ENCODE measurements at regions not wholly inside any gene's neighbourhood (a gene's known extent, or its start where the extent isn't known, plus 50 kb on each side); places are given as distances from the start of the nearest gene placed in this dataset.
A peak's percentile ranks its signal among the peaks of the same experiment; 100 is the strongest.

GRCh38 chr16:64416216-64417005 lies 705.5 kb downstream of the CDH11 start:
- TF ChIP-seq CTCF (optimal IDR thresholded peaks at IDR 0.05 in 1 of 3, IDR thresholded peaks at IDR 0.05 in 1 of 3, conservative IDR thresholded peaks at IDR 0.05 in 1 of 3; ENCODE audit: extremely low read depth in 1 of 3, insufficient read depth in 2 of 3, low read length in 3 of 3) (no peak), EZH2 (IDR thresholded peaks at IDR 0.05; ENCODE audit: low read length) (no peak)
- H3K27ac ChIP-seq (ENCODE audit: control insufficient read depth, insufficient read depth, low read length), result no peak overlapping the region
- H2AFZ ChIP-seq (ENCODE audit: control insufficient read depth, low read length), result peak overlapping the region; percentile 90
- H4K20me1 ChIP-seq (ENCODE audit: control insufficient read depth, extremely low read depth, insufficient read depth, low read length), result no peaks in the 10 kb centered on the region
- H3K4me1 ChIP-seq (ENCODE audit: control insufficient read depth, extremely low read depth, insufficient read depth, low read length), result no peaks in the 10 kb centered on the region
- no peaks in the 10 kb centered on the region for H3K9me3 ChIP-seq (ENCODE audit: control insufficient read depth, low read depth, low read length)
- dilution Hi-C loops (cut with MboI; ENCODE audit: extremely low pct_ligation_motif_present, low sequenced_read_pairs), result no loop called here
- DNase-seq (ENCODE audit: low read depth, low spot score) (no peak), FAIRE-seq (no peak)
- H3K9ac ChIP-seq (ENCODE audit: control insufficient read depth, extremely low read depth, insufficient read depth, low read length), result no peak overlapping the region
- no peaks in the 10 kb centered on the region for H3K9me1 ChIP-seq (ENCODE audit: control insufficient read depth, extremely low read depth, insufficient read depth, low read length)
- H3K79me2 ChIP-seq (ENCODE audit: control insufficient read depth, insufficient read depth, low read length), result no peaks in the 10 kb centered on the region
- H3K4me2 ChIP-seq (ENCODE audit: control insufficient read depth, extremely low read depth, insufficient read depth, low read depth, low read length), result peak overlapping the region; percentile 67
- peak overlapping the region; percentile 17 to 55 (median 51) for H3K4me3 ChIP-seq (ENCODE audit: control insufficient read depth in 2 of 3, extremely low read depth in 1 of 3, insufficient read depth in 2 of 3, low read depth in 1 of 3, low read length in 3 of 3)
- no peaks in the 10 kb centered on the region for H3K27me3 ChIP-seq (ENCODE audit: control insufficient read depth, extremely low read depth, insufficient read depth, low read length)
- H3K36me3 ChIP-seq (ENCODE audit: control insufficient read depth in 2 of 2, extremely low read depth in 1 of 2, insufficient read depth in 2 of 2, low read length in 2 of 2), result no peaks in the 10 kb centered on the region

GRCh38 chr16:64412578-64413280 lies 709.1 kb downstream of the CDH11 start:
- dilution Hi-C loops (cut with MboI; ENCODE audit: extremely low pct_ligation_motif_present, low sequenced_read_pairs), result no loop called here
- Histone ChIP-seq H4K20me1 (ENCODE audit: control insufficient read depth, extremely low read depth, insufficient read depth, low read length) (no peaks in the 10 kb centered on the region), H3K27me3 (ENCODE audit: control insufficient read depth, extremely low read depth, insufficient read depth, low read length) (no peaks in the 10 kb centered on the region), H3K4me1 (ENCODE audit: control insufficient read depth, extremely low read depth, insufficient read depth, low read length) (no peaks in the 10 kb centered on the region), H3K4me3 (ENCODE audit: control insufficient read depth in 2 of 3, extremely low read depth in 1 of 3, insufficient read depth in 2 of 3, low read depth in 1 of 3, low read length in 3 of 3) (no peak overlapping the region), H3K4me2 (ENCODE audit: control insufficient read depth, extremely low read depth, insufficient read depth, low read depth, low read length) (no peak overlapping the region), H3K9me3 (ENCODE audit: control insufficient read depth, low read depth, low read length) (no peaks in the 10 kb centered on the region), H3K27ac (ENCODE audit: control insufficient read depth, insufficient read depth, low read length) (no peak overlapping the region), H3K9ac (ENCODE audit: control insufficient read depth, extremely low read depth, insufficient read depth, low read length) (no peak overlapping the region), H2AFZ (ENCODE audit: control insufficient read depth, low read length) (no peak overlapping the region), H3K36me3 (ENCODE audit: control insufficient read depth in 2 of 2, extremely low read depth in 1 of 2, insufficient read depth in 2 of 2, low read length in 2 of 2) (no peaks in the 10 kb centered on the region), H3K79me2 (ENCODE audit: control insufficient read depth, insufficient read depth, low read length) (no peaks in the 10 kb centered on the region), H3K9me1 (ENCODE audit: control insufficient read depth, extremely low read depth, insufficient read depth, low read length) (no peaks in the 10 kb centered on the region)
- FAIRE-seq (no peak), DNase-seq (ENCODE audit: low read depth, low spot score) (no peak)
- TF ChIP-seq EZH2 (IDR thresholded peaks at IDR 0.05; ENCODE audit: low read length) (no peak), CTCF (optimal IDR thresholded peaks at IDR 0.05 in 1 of 3, IDR thresholded peaks at IDR 0.05 in 1 of 3, conservative IDR thresholded peaks at IDR 0.05 in 1 of 3; ENCODE audit: extremely low read depth in 1 of 3, insufficient read depth in 2 of 3, low read length in 3 of 3) (no peak)

All from keratinocyte (primary cell).